ENCODE measurements at regions not wholly inside any gene's neighbourhood (a gene's known extent, or its start where the extent isn't known, plus 50 kb on each side); places are given as distances from the start of the nearest gene placed in this dataset.

- in situ Hi-C loops (cut with MboI) = no loop called here
- ChIA-PET RAD21 (ENCODE audit: unreplicated experiment) (no interaction called here), SMC1A (ENCODE audit: uncharacterized antibody, unreplicated experiment) (interaction anchor here (0.5 to 1.2 kb wide), 4 partner anchors 10 to 40 kb away, joined by 3 to 5 read pairs (median 3); no protein-coding TSS in a partner anchor), POLR2A (interaction anchor here (1.1 kb wide), 1 partner anchor 9 kb away, joined by 3 read pairs; no protein-coding TSS in a partner anchor), CTCF (interaction anchor here (0.6 to 0.7 kb wide), 2 partner anchors 8 to 39 kb away, joined by 3 read pairs; no protein-coding TSS in a partner anchor)
- H3K27me3 ChIP-seq (replicated peaks in 1 of 2; ENCODE audit: control insufficient read depth in 2 of 2, insufficient read depth in 2 of 2, low read length in 1 of 2) = no peaks in the 10 kb centered on the region; a peak in 1 of 4 replicates
- WGBS (ENCODE audit: insufficient coverage, insufficient replicate concordance, low lambda C conversion rate, missing lambda C conversion rate) = 48% methylated on average over 18 of the region's 18 CpGs
- BruUV-seq (replicated peaks) = no TSS peak
- no peaks in the 10 kb centered on the region for H4K20me1 ChIP-seq (ENCODE audit: control insufficient read depth, insufficient read depth)
- no peak overlapping the region for H2AFZ ChIP-seq (ENCODE audit: control insufficient read depth, low read depth, low read length)
- no peaks in the 10 kb centered on the region for H3K9me3 ChIP-seq (replicated peaks; ENCODE audit: control insufficient read depth, insufficient read depth, low read length)
- intact Hi-C loops (cut with micrococcal nuclease; ENCODE audit: unreplicated experiment) = no loop called here
- no peaks in the 10 kb centered on the region for H3K79me2 ChIP-seq (ENCODE audit: control insufficient read depth, insufficient read depth, low read length)
- no peaks in the 10 kb centered on the region for H3K36me3 ChIP-seq (ENCODE audit: control insufficient read depth in 2 of 2, insufficient read depth in 2 of 2, low read length in 1 of 2)
- peaks cover 5% of the 10 kb centered on the region for H3K4me1 ChIP-seq (ENCODE audit: control insufficient read depth, insufficient read depth, low read length)
- H3K9ac ChIP-seq (ENCODE audit: control insufficient read depth, insufficient read depth, low read length) = no peak overlapping the region
- H3K27ac ChIP-seq (ENCODE audit: control insufficient read depth, insufficient read depth) = no peak overlapping the region
- no peak overlapping the region for H3K4me3 ChIP-seq
- FAIRE-seq = no peak
- no peak for DNase-seq (ENCODE audit: low read depth, low spot score)
- ATAC-seq = peak; percentile 72
- no peak for TF ChIP-seq PAX5 (IDR thresholded peaks at IDR 0.05; ENCODE audit: borderline replicate concordance, low read depth, low read length)
- no peak for TF ChIP-seq SIX5 (IDR thresholded peaks at IDR 0.05; ENCODE audit: low read depth, low read length, severe bottlenecking)
- no peak for TF ChIP-seq HCFC1 (IDR thresholded peaks at IDR 0.05; ENCODE audit: low read length)
- TF ChIP-seq, protein P1, sequence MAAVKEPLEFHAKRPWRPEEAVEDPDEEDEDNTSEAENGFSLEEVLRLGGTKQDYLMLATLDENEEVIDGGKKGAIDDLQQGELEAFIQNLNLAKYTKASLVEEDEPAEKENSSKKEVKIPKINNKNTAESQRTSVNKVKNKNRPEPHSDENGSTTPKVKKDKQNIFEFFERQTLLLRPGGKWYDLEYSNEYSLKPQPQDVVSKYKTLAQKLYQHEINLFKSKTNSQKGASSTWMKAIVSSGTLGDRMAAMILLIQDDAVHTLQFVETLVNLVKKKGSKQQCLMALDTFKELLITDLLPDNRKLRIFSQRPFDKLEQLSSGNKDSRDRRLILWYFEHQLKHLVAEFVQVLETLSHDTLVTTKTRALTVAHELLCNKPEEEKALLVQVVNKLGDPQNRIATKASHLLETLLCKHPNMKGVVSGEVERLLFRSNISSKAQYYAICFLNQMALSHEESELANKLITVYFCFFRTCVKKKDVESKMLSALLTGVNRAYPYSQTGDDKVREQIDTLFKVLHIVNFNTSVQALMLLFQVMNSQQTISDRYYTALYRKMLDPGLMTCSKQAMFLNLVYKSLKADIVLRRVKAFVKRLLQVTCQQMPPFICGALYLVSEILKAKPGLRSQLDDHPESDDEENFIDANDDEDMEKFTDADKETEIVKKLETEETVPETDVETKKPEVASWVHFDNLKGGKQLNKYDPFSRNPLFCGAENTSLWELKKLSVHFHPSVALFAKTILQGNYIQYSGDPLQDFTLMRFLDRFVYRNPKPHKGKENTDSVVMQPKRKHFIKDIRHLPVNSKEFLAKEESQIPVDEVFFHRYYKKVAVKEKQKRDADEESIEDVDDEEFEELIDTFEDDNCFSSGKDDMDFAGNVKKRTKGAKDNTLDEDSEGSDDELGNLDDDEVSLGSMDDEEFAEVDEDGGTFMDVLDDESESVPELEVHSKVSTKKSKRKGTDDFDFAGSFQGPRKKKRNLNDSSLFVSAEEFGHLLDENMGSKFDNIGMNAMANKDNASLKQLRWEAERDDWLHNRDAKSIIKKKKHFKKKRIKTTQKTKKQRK (IDR thresholded peaks at IDR 0.05; ENCODE audit: low read depth, low read length) = no peak
- no peak for TF ChIP-seq IRF5 (IDR thresholded peaks at IDR 0.05; ENCODE audit: borderline replicate concordance)
- TF ChIP-seq ASH2L (IDR thresholded peaks at IDR 0.05; ENCODE audit: borderline replicate concordance, low read depth) = no peak
- TF ChIP-seq SUZ12 (IDR thresholded peaks at IDR 0.05; ENCODE audit: unreplicated experiment) = no peak
- no peak for TF ChIP-seq TCF12 (IDR thresholded peaks at IDR 0.05; ENCODE audit: low read depth, low read length)
- no peak overlapping the region for H3K4me2 ChIP-seq (ENCODE audit: control insufficient read depth, insufficient read depth)
Measured at GRCh38 chr7:32250471-32251260, 180.5 kb upstream of the PDE1C start.
